Fibroblast of pulmonary artery (primary cell): ENCODE measurements at regions not wholly inside any gene's neighbourhood (a gene's known extent, or its start where the extent isn't known, plus 50 kb on each side); places are given as distances from the start of the nearest gene placed in this dataset.
A peak's percentile ranks its signal among the peaks of the same experiment; 100 is the strongest.

ENCODE experiments used
- DNase-seq: peaks from one replicate; pipeline ENCODE4 v3.0.0-alpha.2; 2010; ENCODE audit warnings: low read depth
- H3K4me3 ChIP-seq: replicated peaks from 2 replicates; pipeline ENCODE4 v1.5.1; 2011; ENCODE audit warnings: low read depth, mild to moderate bottlenecking, control low read depth, low read length, moderate library complexity
- TF ChIP-seq, protein P1 (sequence below): IDR thresholded peaks from 2 replicates; pipeline ENCODE4 v1.5.1; 2011; ENCODE audit warnings: mild to moderate bottlenecking, control low read depth, low read length, inconsistent platforms; ENCODE audit errors: missing control alignments

DNA sequence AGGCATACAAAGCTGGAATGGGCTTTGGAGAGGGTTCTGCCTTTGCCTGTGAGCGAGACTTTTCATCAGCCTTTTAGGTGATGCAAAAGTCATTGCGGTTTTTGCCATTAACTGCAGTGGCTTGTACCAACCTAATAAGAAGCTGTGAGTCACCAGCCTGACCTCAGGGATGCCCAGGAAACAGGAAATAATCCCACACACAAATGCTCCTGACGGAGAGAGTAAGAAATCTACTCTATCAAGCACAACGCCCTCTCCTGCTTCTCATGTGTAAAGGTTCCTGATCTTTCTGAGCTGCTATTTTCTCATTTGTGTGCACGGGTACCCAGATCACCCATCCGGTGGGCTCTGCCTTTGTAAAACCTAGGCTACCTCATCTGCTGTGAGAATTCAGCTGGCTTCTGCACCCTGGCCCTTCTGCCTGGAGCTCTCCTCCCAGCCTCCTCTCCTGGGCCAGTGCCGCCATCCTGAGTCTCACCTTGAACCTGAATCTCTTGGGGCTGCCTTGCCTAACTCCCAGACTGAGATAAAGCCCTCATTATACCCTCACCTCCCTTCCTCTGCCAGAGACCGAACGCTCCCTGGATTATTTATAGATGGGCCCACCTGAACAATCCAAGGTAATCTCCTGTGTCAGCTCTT, 299.7 kb downstream of the C16orf95 start:
- DNase-seq = peak; percentile 83
- TF ChIP-seq, protein P1, sequence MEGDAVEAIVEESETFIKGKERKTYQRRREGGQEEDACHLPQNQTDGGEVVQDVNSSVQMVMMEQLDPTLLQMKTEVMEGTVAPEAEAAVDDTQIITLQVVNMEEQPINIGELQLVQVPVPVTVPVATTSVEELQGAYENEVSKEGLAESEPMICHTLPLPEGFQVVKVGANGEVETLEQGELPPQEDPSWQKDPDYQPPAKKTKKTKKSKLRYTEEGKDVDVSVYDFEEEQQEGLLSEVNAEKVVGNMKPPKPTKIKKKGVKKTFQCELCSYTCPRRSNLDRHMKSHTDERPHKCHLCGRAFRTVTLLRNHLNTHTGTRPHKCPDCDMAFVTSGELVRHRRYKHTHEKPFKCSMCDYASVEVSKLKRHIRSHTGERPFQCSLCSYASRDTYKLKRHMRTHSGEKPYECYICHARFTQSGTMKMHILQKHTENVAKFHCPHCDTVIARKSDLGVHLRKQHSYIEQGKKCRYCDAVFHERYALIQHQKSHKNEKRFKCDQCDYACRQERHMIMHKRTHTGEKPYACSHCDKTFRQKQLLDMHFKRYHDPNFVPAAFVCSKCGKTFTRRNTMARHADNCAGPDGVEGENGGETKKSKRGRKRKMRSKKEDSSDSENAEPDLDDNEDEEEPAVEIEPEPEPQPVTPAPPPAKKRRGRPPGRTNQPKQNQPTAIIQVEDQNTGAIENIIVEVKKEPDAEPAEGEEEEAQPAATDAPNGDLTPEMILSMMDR = peak; percentile 46
- no peak overlapping the region for H3K4me3 ChIP-seq

DNA sequence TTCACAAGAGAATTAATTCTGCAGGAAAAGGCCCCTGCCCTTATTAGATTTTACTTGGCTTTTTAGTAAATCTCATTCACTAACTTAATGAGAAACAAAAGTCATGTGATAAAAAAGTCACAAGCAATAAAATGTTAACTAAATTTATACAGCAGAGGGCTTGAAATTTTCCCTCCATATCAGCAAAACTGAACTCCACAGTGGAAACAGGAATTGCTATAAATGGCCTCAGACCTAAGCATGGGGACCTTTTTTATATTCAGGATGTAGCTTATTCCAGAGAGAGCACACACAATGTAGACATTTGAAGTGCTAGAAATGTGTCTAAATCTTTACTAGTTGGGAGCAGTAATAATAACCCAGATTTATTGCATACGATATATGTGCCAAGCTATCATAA, 291.5 kb downstream of the C16orf95 start:
- no peak for DNase-seq
- TF ChIP-seq, protein P1 = no peak
- H3K4me3 ChIP-seq = no peak overlapping the region

DNA sequence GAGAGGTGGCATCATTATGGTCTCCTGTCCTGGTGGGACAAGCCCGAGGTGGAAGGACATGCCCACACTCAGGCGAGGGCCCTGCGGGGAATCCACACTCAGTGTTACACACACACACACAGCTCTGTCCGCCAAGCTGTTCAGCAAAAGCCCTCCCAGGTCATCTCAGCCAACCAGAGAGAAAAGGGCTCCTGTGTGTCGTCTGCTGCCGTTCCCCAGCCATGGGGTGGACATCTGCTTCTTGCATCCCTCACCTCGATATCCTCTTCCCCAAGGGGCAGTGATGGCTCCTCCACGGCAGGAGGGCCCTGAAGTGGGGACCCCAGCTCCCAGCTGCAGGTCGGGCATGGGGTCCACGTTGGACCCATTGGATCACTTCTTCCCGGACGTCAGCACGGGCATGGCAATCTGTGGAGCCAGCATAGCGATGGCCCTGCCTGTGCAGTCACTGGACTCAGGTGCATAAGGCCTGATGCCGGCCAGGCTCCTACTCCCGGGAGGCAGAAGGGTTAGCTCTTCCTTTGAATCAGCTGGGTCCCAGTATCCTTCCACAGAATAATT, 290.1 kb downstream of the C16orf95 start:
- TF ChIP-seq, protein P1 = no peak
- H3K4me3 ChIP-seq = no peak overlapping the region
- DNase-seq = no peak

DNA sequence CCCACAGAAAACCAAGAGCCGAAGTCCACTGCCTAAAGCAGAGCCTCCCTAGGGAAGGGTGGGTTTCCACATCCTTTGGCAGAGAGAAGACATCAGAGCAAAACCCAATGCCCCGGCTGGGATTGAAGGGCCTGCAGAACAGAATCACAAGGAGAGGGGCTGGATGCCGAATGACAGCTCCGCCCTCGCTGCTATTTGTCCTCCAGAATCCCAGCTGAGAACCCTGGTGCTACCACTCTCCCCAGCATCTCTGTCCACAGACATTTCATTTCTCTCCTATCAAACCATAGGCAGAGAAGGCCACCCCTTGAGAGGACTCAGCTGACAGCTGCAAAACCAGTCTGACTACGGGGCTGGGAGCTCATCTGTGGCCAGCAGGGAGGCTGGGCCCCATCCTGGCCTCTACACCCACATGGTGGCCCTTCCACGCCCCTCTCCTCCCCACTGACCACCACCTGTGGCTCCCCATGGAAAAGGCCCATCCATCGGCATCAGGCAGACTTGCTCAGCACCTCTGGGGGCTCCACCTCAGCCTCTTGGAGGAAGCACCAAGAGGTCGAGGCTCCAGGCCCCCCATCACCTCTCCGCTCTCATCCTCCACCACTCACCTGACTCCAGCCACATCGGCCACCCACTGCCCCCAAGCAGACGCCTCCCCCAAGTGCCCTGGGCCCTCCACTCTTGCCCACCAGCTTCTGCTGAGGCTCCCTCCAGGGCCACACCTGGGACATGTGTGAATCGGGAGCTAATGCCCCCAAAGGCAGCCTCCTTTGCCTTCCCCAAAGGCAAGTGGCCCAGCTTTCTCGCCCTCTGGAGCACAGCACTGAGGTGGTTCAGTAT, 288.5 kb downstream of the C16orf95 start:
- no peak for DNase-seq
- TF ChIP-seq, protein P1 = no peak
- H3K4me3 ChIP-seq = no peak overlapping the region

DNA sequence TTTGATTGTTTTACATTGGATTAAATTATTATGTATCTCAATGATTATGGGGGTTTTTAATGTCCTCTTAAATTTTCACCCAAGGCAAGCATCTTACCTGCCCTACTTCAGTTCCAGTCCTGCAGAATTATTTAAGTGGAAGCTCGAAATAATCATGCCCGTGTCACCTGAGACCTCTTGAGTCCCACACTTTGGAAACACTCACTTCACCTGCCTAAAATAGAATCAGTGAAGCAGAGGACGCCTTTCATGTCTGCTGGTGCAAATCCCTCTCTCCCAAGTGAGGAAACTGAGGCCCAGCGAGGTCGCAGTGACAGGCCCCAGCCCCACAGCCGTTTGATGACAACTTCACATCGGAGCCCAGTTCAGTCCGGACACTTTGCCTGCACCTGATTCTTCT, 284.6 kb downstream of the C16orf95 start:
- DNase-seq = no peak

DNA sequence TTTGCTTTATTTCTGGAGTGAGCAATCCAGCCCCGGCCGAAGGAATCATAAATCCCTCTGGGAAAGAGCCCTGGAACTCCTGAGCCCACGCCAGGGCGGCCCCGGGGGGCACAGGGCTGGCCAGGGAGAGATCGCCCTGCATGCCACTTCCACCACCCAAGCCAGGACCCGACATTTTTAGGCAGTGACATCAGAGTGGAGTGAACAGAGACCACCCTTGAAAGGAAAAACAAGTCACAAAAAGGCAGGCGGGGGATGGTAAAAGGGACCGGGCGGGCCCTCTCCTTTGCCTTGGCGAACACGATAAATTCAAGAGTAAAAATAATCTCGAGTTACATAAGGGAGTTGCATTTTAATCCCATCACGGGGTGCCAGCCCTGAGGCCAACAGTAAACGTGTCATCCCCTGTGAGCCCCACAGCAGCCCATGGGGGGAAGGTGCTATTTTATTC, 284.1 kb downstream of the C16orf95 start:
- TF ChIP-seq, protein P1 = no peak
- DNase-seq = no peak
- H3K4me3 ChIP-seq = no peak overlapping the region

More for the DNA sequence above, 284.6 kb downstream of the C16orf95 start:
- H3K4me3 ChIP-seq = no peak overlapping the region
- TF ChIP-seq, protein P1 = no peak
